H1 (cell line): ENCODE measurements at regions not wholly inside any gene's neighbourhood (a gene's known extent, or its start where the extent isn't known, plus 50 kb on each side); places are given as distances from the start of the nearest gene placed in this dataset.

Source experiments
- CTCF ChIP-seq, 3 experiments: IDR thresholded peaks; 1 replicate in 2 of 3; 2 replicates in 1 of 3; pipeline versions ENCODE4 v1.5.1 to v1.6.1; 2011; ENCODE audit warnings: low read length in 3 of 3, mild to moderate bottlenecking in 3 of 3, inconsistent platforms in 2 of 3, low read depth in 1 of 3, moderate library complexity in 1 of 3; ENCODE audit not compliant: insufficient read depth in 1 of 3; ENCODE audit errors: control extremely low read depth in 1 of 3
- EZH2 ChIP-seq: fragments of 200-600 bp; sonication (generic); IDR thresholded peaks from 2 replicates; pipeline ENCODE4 v1.7.1; 2012; ENCODE audit warnings: low read depth, mild to moderate bottlenecking, moderate library complexity, low read length, inconsistent platforms; ENCODE audit not compliant: severe bottlenecking
- POLR2A ChIP-seq, 2 experiments: IDR thresholded peaks; 1 replicate in 1 of 2; 2 replicates in 1 of 2; pipeline ENCODE4 v1.6.1; 2011; ENCODE audit warnings: low read depth in 2 of 2, low read length in 2 of 2, mild to moderate bottlenecking in 2 of 2; ENCODE audit errors: control extremely low read depth in 1 of 2
- POLR2AphosphoS5 ChIP-seq: IDR thresholded peaks from 2 replicates; pipeline ENCODE4 v1.6.1; 2011; ENCODE audit warnings: low read depth, low read length
- SP1 ChIP-seq: IDR thresholded peaks from 2 replicates; pipeline ENCODE4 v1.6.1; 2011; ENCODE audit warnings: low read depth, low read length
- TAF1 ChIP-seq: IDR thresholded peaks from 2 replicates; pipeline ENCODE4 v1.6.1; 2011; ENCODE audit warnings: mild to moderate bottlenecking, low read depth, low read length
- TBP ChIP-seq: IDR thresholded peaks from 2 replicates; pipeline ENCODE4 v1.6.1; 2011; ENCODE audit warnings: low read depth, low read length, improper control_type of control experiment
- TCF12 ChIP-seq: IDR thresholded peaks from 2 replicates; pipeline ENCODE4 v1.6.1; 2011; ENCODE audit warnings: low read depth, mild to moderate bottlenecking, low read length
- TEAD4 ChIP-seq: IDR thresholded peaks from 2 replicates; pipeline ENCODE4 v1.6.1; 2012; ENCODE audit warnings: low read depth, low read length, inconsistent platforms, mixed read lengths
- USF2 ChIP-seq: IDR thresholded peaks from 2 replicates; pipeline ENCODE4 v1.6.1; 2011; ENCODE audit warnings: low read length, improper control_type of control experiment

GRCh38 chr5:68576805-68577204 is 361.2 kb downstream of the PIK3R1 start:
- TF ChIP-seq CTCF (IDR thresholded peaks at IDR 0.05; ENCODE audit: control extremely low read depth in 1 of 3, insufficient read depth in 1 of 3, low read depth in 1 of 3, low read length in 3 of 3) = no peak
- TF ChIP-seq POLR2A (IDR thresholded peaks at IDR 0.05; ENCODE audit: control extremely low read depth in 1 of 2, low read depth in 2 of 2, low read length in 2 of 2) = no peak
- TF ChIP-seq USF2 = no peak
- no peak for TF ChIP-seq TCF12
- no peak for TF ChIP-seq TBP
- TF ChIP-seq EZH2 = no peak
- no peak for TF ChIP-seq POLR2AphosphoS5
- TF ChIP-seq SP1 = no peak
- TF ChIP-seq TAF1 = no peak
- no peak for TF ChIP-seq TEAD4
